Astrocyte (in vitro differentiated cells and primary cell): ENCODE measurements at regions not wholly inside any gene's neighbourhood (a gene's known extent, or its start where the extent isn't known, plus 50 kb on each side); places are given as distances from the start of the nearest gene placed in this dataset.

Source experiments
- DNase-seq: peaks from one replicate; pipeline ENCODE4 v3.0.0-alpha.2; 2010; ENCODE audit warnings: low read depth
- FAIRE-seq: peaks from 2 replicates; lab custom pipeline; 2011; peaks lifted over from hg19 to GRCh38; lab: Jason Lieb, UNC
- H2AFZ ChIP-seq: 2 replicates; pipeline ENCODE4 v1.6.0; 2012; ENCODE audit warnings: low read depth, low read length, inconsistent platforms
- H3K27ac ChIP-seq: 2 replicates; pipeline ENCODE4 v1.5.1; 2011; ENCODE audit warnings: low read depth, low read length, inconsistent platforms
- H3K27me3 ChIP-seq: 2 replicates; pipeline ENCODE4 v1.6.0; 2011; ENCODE audit warnings: low read length, inconsistent platforms; ENCODE audit not compliant: insufficient read depth
- H3K36me3 ChIP-seq: 2 replicates; pipeline ENCODE4 v1.5.1; 2011; ENCODE audit warnings: low read length, inconsistent platforms; ENCODE audit not compliant: insufficient read depth
- H3K4me1 ChIP-seq: 2 replicates; pipeline ENCODE4 v1.5.1; 2011; ENCODE audit warnings: low read length, inconsistent platforms; ENCODE audit not compliant: insufficient read depth
- H3K4me2 ChIP-seq: 2 replicates; pipeline ENCODE4 v1.6.0; 2012; ENCODE audit warnings: low read length, inconsistent platforms
- H3K4me3 ChIP-seq: 2 replicates; pipeline ENCODE4 v1.5.1; 2011; ENCODE audit warnings: low read depth, mild to moderate bottlenecking, low read length, inconsistent platforms; ENCODE audit not compliant: insufficient read depth
- H3K79me2 ChIP-seq: 2 replicates; pipeline ENCODE4 v1.6.0; 2012; ENCODE audit warnings: mild to moderate bottlenecking, low read length, inconsistent platforms; ENCODE audit not compliant: insufficient read depth
- H3K9ac ChIP-seq: 2 replicates; pipeline ENCODE4 v1.6.0; 2012; ENCODE audit warnings: mild to moderate bottlenecking, low read length, inconsistent platforms
- H3K9me3 ChIP-seq: 2 replicates; pipeline ENCODE4 v1.5.1; 2012; ENCODE audit warnings: low read depth, mild to moderate bottlenecking, low read length, inconsistent platforms; ENCODE audit not compliant: insufficient read depth
- H4K20me1 ChIP-seq: 2 replicates; pipeline ENCODE4 v1.6.0; 2012; ENCODE audit warnings: low read length, inconsistent platforms; ENCODE audit not compliant: insufficient read depth
- H3K27ac Mint-ChIP-seq: one replicate; pipeline ENCODE4 v1.8.0; 2021; ENCODE audit warnings: mild to moderate bottlenecking, mixed read lengths; ENCODE audit not compliant: unreplicated experiment
- H3K27me3 Mint-ChIP-seq: one replicate; pipeline ENCODE4 v1.8.0; 2021; ENCODE audit warnings: low read depth, mixed read lengths; ENCODE audit not compliant: unreplicated experiment
- H3K36me3 Mint-ChIP-seq: one replicate; pipeline ENCODE4 v1.8.0; 2021; ENCODE audit warnings: low read depth, mixed read lengths; ENCODE audit not compliant: unreplicated experiment
- H3K4me1 Mint-ChIP-seq: one replicate; pipeline ENCODE4 v1.8.0; 2021; ENCODE audit warnings: low read depth, mixed read lengths; ENCODE audit not compliant: unreplicated experiment
- H3K4me3 Mint-ChIP-seq: one replicate; pipeline ENCODE4 v1.8.0; 2021; ENCODE audit warnings: mild to moderate bottlenecking, moderate library complexity, mixed read lengths; ENCODE audit not compliant: unreplicated experiment
- H3K9me3 Mint-ChIP-seq: one replicate; pipeline ENCODE4 v1.8.0; 2021; ENCODE audit warnings: mild to moderate bottlenecking, mixed read lengths; ENCODE audit not compliant: unreplicated experiment
- EZH2 ChIP-seq: IDR thresholded peaks from 2 replicates; pipeline ENCODE4 v1.6.1; 2012; ENCODE audit warnings: mild to moderate bottlenecking, low read length, inconsistent platforms; ENCODE audit not compliant: insufficient read depth
- TF ChIP-seq, protein P1 (sequence below): IDR thresholded peaks from 2 replicates; pipeline ENCODE4 v1.5.1; 2011; ENCODE audit warnings: low read depth, mild to moderate bottlenecking, inconsistent platforms, low read length, moderate library complexity; ENCODE audit not compliant: insufficient read depth

- Histone ChIP-seq H3K79me2 (no peaks in the 10 kb centered on the region), H3K4me2 (no peak overlapping the region), H3K4me1 (no peaks in the 10 kb centered on the region), H3K27ac (no peak overlapping the region), H3K9ac (no peak overlapping the region), H3K36me3 (no peaks in the 10 kb centered on the region), H3K9me3 (no peaks in the 10 kb centered on the region), H2AFZ (no peak overlapping the region), H3K4me3 (no peak overlapping the region), H3K27me3 (no peaks in the 10 kb centered on the region), H4K20me1 (no peaks in the 10 kb centered on the region)
- Mint-ChIP-seq H3K27me3 (no peaks in the 10 kb centered on the region), H3K36me3 (no peaks in the 10 kb centered on the region), H3K9me3 (no peaks in the 10 kb centered on the region), H3K4me3 (no peak overlapping the region), H3K27ac (no peak overlapping the region), H3K4me1 (no peaks in the 10 kb centered on the region)
- no peak for TF ChIP-seq EZH2
- TF ChIP-seq, protein P1, sequence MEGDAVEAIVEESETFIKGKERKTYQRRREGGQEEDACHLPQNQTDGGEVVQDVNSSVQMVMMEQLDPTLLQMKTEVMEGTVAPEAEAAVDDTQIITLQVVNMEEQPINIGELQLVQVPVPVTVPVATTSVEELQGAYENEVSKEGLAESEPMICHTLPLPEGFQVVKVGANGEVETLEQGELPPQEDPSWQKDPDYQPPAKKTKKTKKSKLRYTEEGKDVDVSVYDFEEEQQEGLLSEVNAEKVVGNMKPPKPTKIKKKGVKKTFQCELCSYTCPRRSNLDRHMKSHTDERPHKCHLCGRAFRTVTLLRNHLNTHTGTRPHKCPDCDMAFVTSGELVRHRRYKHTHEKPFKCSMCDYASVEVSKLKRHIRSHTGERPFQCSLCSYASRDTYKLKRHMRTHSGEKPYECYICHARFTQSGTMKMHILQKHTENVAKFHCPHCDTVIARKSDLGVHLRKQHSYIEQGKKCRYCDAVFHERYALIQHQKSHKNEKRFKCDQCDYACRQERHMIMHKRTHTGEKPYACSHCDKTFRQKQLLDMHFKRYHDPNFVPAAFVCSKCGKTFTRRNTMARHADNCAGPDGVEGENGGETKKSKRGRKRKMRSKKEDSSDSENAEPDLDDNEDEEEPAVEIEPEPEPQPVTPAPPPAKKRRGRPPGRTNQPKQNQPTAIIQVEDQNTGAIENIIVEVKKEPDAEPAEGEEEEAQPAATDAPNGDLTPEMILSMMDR, result no peak
- DNase-seq (no peak), FAIRE-seq (no peak)
These were observed 1126.1 kb downstream of the KCNT2 start for GRCh38 chr1:195482137-195482536.

DNA sequence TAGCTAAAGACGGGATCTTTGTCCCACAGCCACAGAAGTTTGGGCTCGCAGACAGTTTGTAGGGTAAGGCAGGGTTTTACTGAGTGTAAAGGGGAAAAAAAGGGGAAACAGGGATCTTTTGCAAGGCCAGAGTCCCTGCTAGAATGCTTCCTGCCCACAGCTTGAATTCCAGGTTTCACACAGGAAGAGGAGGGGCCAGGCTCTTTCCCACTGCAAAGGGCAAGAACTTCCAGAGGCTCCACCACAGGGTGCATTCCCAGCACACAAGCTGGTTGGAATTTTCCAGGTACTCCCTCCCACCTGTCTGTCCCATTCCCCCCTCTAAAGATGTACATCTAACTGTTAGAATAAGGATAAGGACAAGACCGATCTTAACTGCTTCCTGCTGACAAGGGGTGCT, 1126.9 kb downstream of the KCNT2 start:
- Histone ChIP-seq H3K79me2 (no peaks in the 10 kb centered on the region), H3K27me3 (no peaks in the 10 kb centered on the region), H4K20me1 (no peaks in the 10 kb centered on the region), H3K9ac (no peak overlapping the region), H3K9me3 (no peaks in the 10 kb centered on the region), H3K36me3 (no peaks in the 10 kb centered on the region), H3K4me3 (no peak overlapping the region), H3K27ac (no peak overlapping the region), H2AFZ (no peak overlapping the region), H3K4me1 (no peaks in the 10 kb centered on the region), H3K4me2 (no peak overlapping the region)
- no peak for DNase-seq
- H3K36me3 Mint-ChIP-seq, result no peaks in the 10 kb centered on the region
- no peak for TF ChIP-seq EZH2
- TF ChIP-seq, protein P1, result no peak
- no peak overlapping the region for H3K4me3 Mint-ChIP-seq
- no peaks in the 10 kb centered on the region for H3K27me3 Mint-ChIP-seq
- no peak for FAIRE-seq
- H3K4me1 Mint-ChIP-seq, result no peaks in the 10 kb centered on the region
- H3K9me3 Mint-ChIP-seq, result no peaks in the 10 kb centered on the region
- H3K27ac Mint-ChIP-seq, result no peak overlapping the region

- Histone ChIP-seq H4K20me1 (no peaks in the 10 kb centered on the region), H3K79me2 (no peaks in the 10 kb centered on the region), H2AFZ (no peak overlapping the region), H3K27me3 (no peaks in the 10 kb centered on the region), H3K9me3 (peaks cover 6% of the 10 kb centered on the region), H3K4me3 (no peak overlapping the region), H3K4me2 (no peak overlapping the region), H3K27ac (no peak overlapping the region), H3K9ac (no peak overlapping the region), H3K4me1 (no peaks in the 10 kb centered on the region), H3K36me3 (no peaks in the 10 kb centered on the region)
- no peak overlapping the region for H3K4me3 Mint-ChIP-seq
- no peaks in the 10 kb centered on the region for H3K36me3 Mint-ChIP-seq
- no peaks in the 10 kb centered on the region for H3K9me3 Mint-ChIP-seq
- no peak for TF ChIP-seq EZH2
- TF ChIP-seq, protein P1, result no peak
- H3K4me1 Mint-ChIP-seq, result no peaks in the 10 kb centered on the region
- no peak for DNase-seq
- H3K27me3 Mint-ChIP-seq, result no peaks in the 10 kb centered on the region
- no peak overlapping the region for H3K27ac Mint-ChIP-seq
- FAIRE-seq, result no peak
These were observed 1132.7 kb downstream of the KCNT2 start for GRCh38 chr1:195475568-195475967.
